Uterus (tissue), 3 donors: ENCODE measurements at regions not wholly inside any gene's neighbourhood (a gene's known extent, or its start where the extent isn't known, plus 50 kb on each side); places are given as distances from the start of the nearest gene placed in this dataset.

Experiments used
- DNase-seq, 2 donors: peaks; one replicate each; pipeline ENCODE4 v3.0.0-alpha.2; 2019 to 2020
- H3K27ac ChIP-seq, 2 donors: fragments of 200-600 bp; sonication (generic); 1 replicate in 1 of 2; 2 replicates in 1 of 2; pipeline ENCODE4 v1.5.1; 2016 to 2018
- H3K27me3 ChIP-seq, 2 donors: fragments of 200-600 bp; sonication (generic); one replicate each; pipeline ENCODE4 v1.5.1; 2018 to 2019; ENCODE audit warnings: control low read depth in 1 of 2
- H3K36me3 ChIP-seq, 2 donors: fragments of 200-600 bp; sonication (generic); one replicate each; pipeline ENCODE4 v1.5.1; 2019; ENCODE audit warnings: control low read depth in 1 of 2
- H3K4me1 ChIP-seq, 2 donors: fragments of 200-600 bp; sonication (generic); one replicate each; pipeline ENCODE4 v1.5.1; 2018 to 2019; ENCODE audit warnings: control low read depth in 1 of 2
- H3K4me3 ChIP-seq, 2 donors: fragments of 200-600 bp; sonication (generic); 1 replicate in 1 of 2; 2 replicates in 1 of 2; pipeline ENCODE4 v1.5.1; 2018 to 2019; ENCODE audit warnings: mild to moderate bottlenecking in 1 of 2
- H3K9me3 ChIP-seq, 2 donors: fragments of 200-600 bp; sonication (generic); one replicate each; pipeline ENCODE4 v1.5.1; 2019; ENCODE audit warnings: control low read depth in 1 of 2
- CTCF ChIP-seq, 4 experiments: fragments of 200-600 bp in 2 of 4; fragments of 450-650 bp in 2 of 4; sonication (generic) in 2 of 4; IDR thresholded peaks; one replicate each; pipeline ENCODE4 v1.5.1; 2016 to 2019; ENCODE audit warnings: antibody characterized with exemption in 4 of 4, mild to moderate bottlenecking in 2 of 4, moderate library complexity in 1 of 4
- POLR2A ChIP-seq, 2 donors: fragments of 450-650 bp; IDR thresholded peaks; one replicate each; pipeline ENCODE4 v1.6.1; 2016; ENCODE audit warnings: antibody characterized with exemption in 2 of 2, mild to moderate bottlenecking in 1 of 2, moderate library complexity in 1 of 2
- intact Hi-C: fragments of 100-400 bp; cut with DNase I; formaldehyde crosslinking; loops from one replicate; pipeline ENCODE4 v1.15.1; 2023; ENCODE audit warnings: low total_unique reads
- donor health status: DM: yes; HTN: yes; CAD: no.

GRCh38 chr1:212192261-212192998 is 92.8 kb upstream of the PPP2R5A start:
- no peak overlapping the region for H3K4me3 ChIP-seq
- intact Hi-C loops, result no loop called here
- no peaks in the 10 kb centered on the region for H3K9me3 ChIP-seq
- TF ChIP-seq POLR2A (IDR thresholded peaks at IDR 0.05), result no peak
- TF ChIP-seq CTCF (IDR thresholded peaks at IDR 0.05), result no peak
- H3K4me1 ChIP-seq, result no peaks in the 10 kb centered on the region
- H3K36me3 ChIP-seq, result no peaks in the 10 kb centered on the region
- DNase-seq, result no peak
- H3K27me3 ChIP-seq, result no peaks in the 10 kb centered on the region
- H3K27ac ChIP-seq, result no peak overlapping the region

- no peaks in the 10 kb centered on the region for H3K9me3 ChIP-seq
- no peak for TF ChIP-seq POLR2A (IDR thresholded peaks at IDR 0.05)
- no peak for TF ChIP-seq CTCF (IDR thresholded peaks at IDR 0.05)
- DNase-seq, result no peak
- intact Hi-C loops, result no loop called here
- H3K4me3 ChIP-seq, result no peak overlapping the region
- no peak overlapping the region for H3K27ac ChIP-seq
- no peaks in the 10 kb centered on the region for H3K27me3 ChIP-seq
- H3K36me3 ChIP-seq, result no peaks in the 10 kb centered on the region
- H3K4me1 ChIP-seq, result no peaks in the 10 kb centered on the region
Measured at GRCh38 chr1:212196355-212196754, 88.9 kb upstream of the PPP2R5A start.

- Histone ChIP-seq H3K36me3 (no peaks in the 10 kb centered on the region), H3K4me3 (no peak overlapping the region), H3K27me3 (no peaks in the 10 kb centered on the region), H3K9me3 (no peaks in the 10 kb centered on the region), H3K4me1 (no peaks in the 10 kb centered on the region), H3K27ac (no peak overlapping the region)
- no peak for DNase-seq
- TF ChIP-seq POLR2A (IDR thresholded peaks at IDR 0.05), result no peak
- no peak for TF ChIP-seq CTCF (IDR thresholded peaks at IDR 0.05)
- intact Hi-C loops, result no loop called here
Measured at GRCh38 chr1:212201461-212201860, 83.7 kb upstream of the PPP2R5A start.

DNA sequence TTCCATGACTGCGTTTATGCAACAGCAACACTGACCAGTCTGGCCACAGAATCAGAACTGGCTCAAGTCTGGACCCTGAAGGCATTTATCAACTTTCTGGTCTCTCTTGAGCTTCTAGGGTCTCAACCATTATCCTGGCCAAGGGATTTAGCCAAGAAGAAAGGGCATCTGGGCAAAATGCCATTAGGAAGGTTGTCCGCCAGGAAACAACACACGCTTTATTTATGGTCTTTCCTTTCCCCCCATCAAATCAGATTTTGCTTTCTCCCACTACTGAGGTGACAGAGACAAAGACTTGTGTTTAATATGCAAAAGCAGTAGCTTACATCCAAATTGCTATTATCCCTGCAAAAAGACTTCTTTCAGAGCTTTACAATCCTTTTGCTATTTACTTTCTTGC is 81.6 kb upstream of the PPP2R5A start:
- no peak for TF ChIP-seq CTCF (IDR thresholded peaks at IDR 0.05)
- no peaks in the 10 kb centered on the region for H3K36me3 ChIP-seq

GRCh38 chr1:212205006-212205405 is 80.2 kb upstream of the PPP2R5A start:
- H3K4me3 ChIP-seq, result no peak overlapping the region
- no peak overlapping the region for H3K27ac ChIP-seq
- TF ChIP-seq POLR2A (IDR thresholded peaks at IDR 0.05), result no peak
- TF ChIP-seq CTCF (IDR thresholded peaks at IDR 0.05), result no peak
- no peaks in the 10 kb centered on the region for H3K9me3 ChIP-seq
- H3K36me3 ChIP-seq, result no peaks in the 10 kb centered on the region
- no peaks in the 10 kb centered on the region for H3K4me1 ChIP-seq
- intact Hi-C loops, result no loop called here
- DNase-seq, result no peak
- no peaks in the 10 kb centered on the region for H3K27me3 ChIP-seq

More for the DNA sequence above, 81.6 kb upstream of the PPP2R5A start:
- DNase-seq, result no peak
- Histone ChIP-seq H3K4me3 (no peak overlapping the region), H3K27me3 (no peaks in the 10 kb centered on the region), H3K9me3 (no peaks in the 10 kb centered on the region), H3K27ac (no peak overlapping the region), H3K4me1 (no peaks in the 10 kb centered on the region)
- intact Hi-C loops, result no loop called here
